Pancreas (tissue), 10 donors: ENCODE measurements at regions not wholly inside any gene's neighbourhood (a gene's known extent, or its start where the extent isn't known, plus 50 kb on each side); places are given as distances from the start of the nearest gene placed in this dataset.

Source experiments
- ATAC-seq, 4 donors: fragments of 200-7000 bp; cut with Tn5 transposase; one replicate each; pipeline versions ENCODE4 v1.8.0 to v1.9.1; 2020; ENCODE audit warnings: mild to moderate bottlenecking in 4 of 4, moderate library complexity in 4 of 4
- DNase-seq, 6 donors: peaks; one replicate each; pipeline ENCODE4 v3.0.0-alpha.2; 2020
- FAIRE-seq: peaks from 2 replicates; lab custom pipeline; 2012; peaks lifted over from hg19 to GRCh38; lab: Jason Lieb, UNC
- H3K27ac ChIP-seq, 4 donors: fragments of 200-600 bp; sonication (generic); 1 replicate in 3 of 4; 2 replicates in 1 of 4; pipeline versions ENCODE4 v1.5.0 to v1.8.0; 2020
- H3K27me3 ChIP-seq, 4 donors: fragments of 200-600 bp; one replicate each; pipeline ENCODE4 v1.8.0; 2021
- H3K36me3 ChIP-seq, 3 donors: fragments of 200-600 bp; sonication (generic) in 1 of 3; one replicate each; pipeline versions ENCODE4 v1.5.0 to v1.8.0; 2020 to 2021
- H3K4me1 ChIP-seq, 3 donors: fragments of 200-600 bp; one replicate each; pipeline ENCODE4 v1.8.0; 2021
- H3K4me3 ChIP-seq, 4 donors: fragments of 200-600 bp; sonication (generic) in 2 of 4; one replicate each; pipeline versions ENCODE4 v1.5.0 to v1.8.0; 2020 to 2021
- H3K9me3 ChIP-seq, 4 donors: fragments of 200-600 bp; one replicate each; pipeline ENCODE4 v1.8.0; 2021
- CTCF ChIP-seq, 4 donors: fragments of 200-600 bp; sonication (generic) in 3 of 4; IDR thresholded peaks; one replicate each; pipeline versions ENCODE4 v1.5.0 to v1.8.0; 2021; ENCODE audit warnings: antibody characterized with exemption in 4 of 4
- WGBS, 2 donors: extraction: QIAGEN DNeasy Blood & Tissue Kit; methylation state at CpG; one replicate each; pipeline ENCODE4 v1.1.7; 2013; 5-methylcytosine and 5-hydroxymethylcytosine counted together
- intact Hi-C, 3 donors: fragments of 100-400 bp; cut with DNase I; formaldehyde crosslinking; loops; one replicate each; pipeline versions ENCODE4 v1.11.1 to v1.14.2; 2022
- donor health status: healthy with polysubstance abuse.
- donor health status: DM: no; HTN: no; CAD: no; lungs with moderate emphysema.
- donor health status: DM: no; HTN: no; CAD: no.
- donor health status: control.
- donor health status: control.
- donor health status: Bipolar disorder and iron deficiency.
- donor health status: DM: yes; HTN: yes; CAD: no.
- donor health status: DM: no; HTN: no; CAD: no.
- donor health status: DM: no; HTN: no; CAD: no.
- donor health status: DM: yes; HTN: yes; CAD: no.

GRCh38 chr4:89166971-89167475 is 55.7 kb downstream of the TIGD2 start:
- intact Hi-C loops: no loop called here
- no peaks in the 10 kb centered on the region for H3K9me3 ChIP-seq
- H3K27ac ChIP-seq: no peak overlapping the region
- no peaks in the 10 kb centered on the region for H3K36me3 ChIP-seq
- FAIRE-seq (no peak), ATAC-seq (no peak), DNase-seq (no peak)
- no peak overlapping the region for H3K4me3 ChIP-seq
- peaks cover 0 to 13% (median under 1%) of the 10 kb centered on the region in 3 donors for H3K4me1 ChIP-seq
- TF ChIP-seq CTCF (IDR thresholded peaks at IDR 0.05): no peak
- no peaks in the 10 kb centered on the region for H3K27me3 ChIP-seq

- DNase-seq: no peak
- Histone ChIP-seq H3K27ac (no peak overlapping the region), H3K4me1 (peaks cover 0 to 20% (median 10%) of the 10 kb centered on the region in 3 donors), H3K4me3 (no peak overlapping the region), H3K9me3 (no peaks in the 10 kb centered on the region), H3K36me3 (no peaks in the 10 kb centered on the region), H3K27me3 (no peaks in the 10 kb centered on the region)
- intact Hi-C loops: no loop called here
- no peak for TF ChIP-seq CTCF (IDR thresholded peaks at IDR 0.05)
- 84 to 94% methylated on average over 1 of the region's 1 CpG for WGBS, 2 donors
- ATAC-seq: no peak
- no peak for FAIRE-seq
Observed at GRCh38 chr4:89171176-89171805, 60.0 kb downstream of the TIGD2 start.

GRCh38 chr4:89172865-89173264 is 61.5 kb downstream of the TIGD2 start:
- Histone ChIP-seq H3K36me3 (no peaks in the 10 kb centered on the region), H3K9me3 (no peaks in the 10 kb centered on the region), H3K27me3 (no peaks in the 10 kb centered on the region), H3K4me1 (peaks cover 0 to 22% (median 10%) of the 10 kb centered on the region in 3 donors), H3K27ac (no peak overlapping the region), H3K4me3 (no peak overlapping the region)
- no peak for DNase-seq
- intact Hi-C loops: no loop called here
- TF ChIP-seq CTCF (IDR thresholded peaks at IDR 0.05): no peak
- FAIRE-seq: no peak
- no peak for ATAC-seq
- WGBS, 2 donors: 81% methylated on average over 4 of the region's 4 CpGs

- DNase-seq (no peak), ATAC-seq (no peak), FAIRE-seq (no peak)
- Histone ChIP-seq H3K27ac (no peak overlapping the region), H3K9me3 (no peaks in the 10 kb centered on the region), H3K36me3 (no peaks in the 10 kb centered on the region), H3K27me3 (no peaks in the 10 kb centered on the region), H3K4me3 (no peak overlapping the region), H3K4me1 (peaks cover 0 to 22% (median 10%) of the 10 kb centered on the region in 3 donors)
- intact Hi-C loops: no loop called here
- 71 to 78% methylated on average over 13 of the region's 13 CpGs for WGBS, 2 donors
- TF ChIP-seq CTCF (IDR thresholded peaks at IDR 0.05): no peak
Observed at GRCh38 chr4:89173336-89174090, 62.2 kb downstream of the TIGD2 start.

GRCh38 chr4:89174784-89175183 is 63.5 kb downstream of the TIGD2 start:
- Histone ChIP-seq H3K27ac (no peak overlapping the region), H3K4me1 (peaks cover 0 to 22% (median 10%) of the 10 kb centered on the region in 3 donors), H3K27me3 (no peaks in the 10 kb centered on the region), H3K36me3 (no peaks in the 10 kb centered on the region), H3K9me3 (no peaks in the 10 kb centered on the region), H3K4me3 (no peak overlapping the region)
- no peak for FAIRE-seq
- WGBS, 2 donors: 88 to 91% methylated on average over 6 of the region's 6 CpGs
- no peak for DNase-seq
- no peak for TF ChIP-seq CTCF (IDR thresholded peaks at IDR 0.05)
- intact Hi-C loops: no loop called here
- ATAC-seq: no peak
